GM21529 (cell line): ENCODE measurements at regions not wholly inside any gene's neighbourhood (a gene's known extent, or its start where the extent isn't known, plus 50 kb on each side); places are given as distances from the start of the nearest gene placed in this dataset.

Experiments used
- ATAC-seq: cut with Tn5 transposase; IDR thresholded peaks from one replicate; pipeline ENCODE4 v1.9.1; 2021; ENCODE audit not compliant: unreplicated experiment

- ATAC-seq: no peak
Observed at GRCh38 chr10:6743291-6743849, 163.3 kb upstream of the PRKCQ start.

- no peak for ATAC-seq
Observed at GRCh38 chr10:6741541-6741941, 161.5 kb upstream of the PRKCQ start.

GRCh38 chr10:6739530-6740174, 159.6 kb upstream of the PRKCQ start:
- no peak for ATAC-seq

GRCh38 chr10:6738112-6738768, 158.2 kb upstream of the PRKCQ start:
- ATAC-seq: no peak

- no peak for ATAC-seq
Observed at GRCh38 chr10:6737758-6738111, 157.7 kb upstream of the PRKCQ start.

DNA sequence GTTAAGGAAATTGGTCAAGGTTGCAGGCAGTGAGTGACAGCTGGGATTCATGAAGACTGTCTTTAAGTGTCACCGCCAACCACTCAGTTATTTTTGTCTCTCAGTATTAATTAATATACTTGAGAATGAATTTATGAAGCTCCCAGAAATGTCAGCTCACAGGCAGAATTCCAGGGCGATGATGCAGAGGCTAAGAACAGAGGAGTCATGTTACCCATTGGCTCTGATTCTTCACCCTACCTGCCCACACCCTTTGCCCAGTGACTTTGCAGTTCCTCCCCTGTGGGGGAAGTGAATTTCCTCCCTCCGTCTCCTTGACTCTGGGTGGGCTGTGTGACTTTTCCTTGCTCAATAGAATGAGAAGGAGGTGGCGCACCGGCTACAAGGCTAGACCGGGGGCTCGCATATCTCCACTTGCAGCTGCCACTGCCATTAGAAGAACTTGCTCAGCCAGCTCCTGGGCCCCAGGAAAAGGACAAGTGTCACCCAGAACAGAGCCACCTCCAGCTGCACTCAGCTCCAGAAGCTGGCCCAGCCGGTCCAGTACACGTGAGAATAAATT, 157.1 kb upstream of the PRKCQ start:
- ATAC-seq: no peak

- no peak for ATAC-seq
Observed at GRCh38 chr10:6734286-6734685, 154.2 kb upstream of the PRKCQ start.

- no peak for ATAC-seq
Observed at GRCh38 chr10:6729861-6730344, 149.8 kb upstream of the PRKCQ start.

GRCh38 chr10:6729071-6729774, 149.1 kb upstream of the PRKCQ start:
- ATAC-seq: no peak

- ATAC-seq: no peak
Observed at GRCh38 chr10:6726924-6727323, 146.8 kb upstream of the PRKCQ start.

DNA sequence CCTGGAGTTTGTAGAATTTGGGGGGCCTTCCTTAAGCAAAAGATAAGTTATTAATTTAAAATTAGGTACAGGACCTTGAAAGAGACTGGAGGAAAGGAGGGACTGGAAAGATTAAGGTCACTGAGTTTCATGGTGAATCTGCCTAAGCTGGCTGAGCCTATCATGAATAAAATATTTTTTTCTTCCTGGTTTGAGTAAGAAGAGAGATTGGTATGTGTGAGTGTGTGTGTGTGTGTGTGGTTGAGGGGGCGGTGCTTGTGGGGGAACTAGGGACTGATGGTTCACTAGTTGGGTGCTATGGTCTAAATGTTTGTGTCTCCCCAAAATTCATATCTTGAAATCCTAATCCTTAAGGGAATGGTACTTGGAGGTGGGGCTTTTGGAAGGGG, 142.5 kb upstream of the PRKCQ start:
- no peak for ATAC-seq

DNA sequence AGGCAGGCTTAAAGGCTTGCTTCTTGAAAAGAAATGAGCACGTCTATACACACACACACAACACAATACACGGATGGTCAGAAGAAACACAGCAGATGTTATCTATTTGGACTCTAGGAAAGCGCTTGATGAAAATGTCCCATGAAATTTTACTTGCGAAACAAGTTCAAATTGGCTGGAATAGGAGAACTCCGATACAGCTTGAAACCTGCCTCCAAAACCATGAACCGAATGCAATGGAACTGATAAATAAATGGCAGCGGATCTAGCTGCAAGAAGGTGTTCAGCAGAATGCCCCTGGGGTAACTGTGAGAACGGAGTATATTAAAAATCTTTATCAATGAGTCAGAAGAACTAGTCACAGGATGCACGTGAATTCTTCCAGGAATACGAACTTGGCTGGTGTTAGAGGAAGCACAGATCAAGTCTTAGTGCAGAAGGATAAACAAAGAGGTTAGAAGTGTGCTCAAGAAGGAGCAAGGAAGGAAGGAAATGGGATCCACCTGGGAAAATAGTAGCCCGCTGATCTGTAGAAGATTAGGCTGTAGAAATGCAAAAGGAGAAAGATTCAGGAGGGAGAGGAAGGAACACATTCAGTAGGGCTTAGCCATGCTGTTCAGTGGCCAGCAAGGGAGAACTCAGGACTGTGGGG, 142.0 kb upstream of the PRKCQ start:
- ATAC-seq: no peak

- ATAC-seq: no peak
Observed at GRCh38 chr10:6721480-6721879, 141.4 kb upstream of the PRKCQ start.

- ATAC-seq: no peak
Observed at GRCh38 chr10:6719561-6719960, 139.5 kb upstream of the PRKCQ start.

DNA sequence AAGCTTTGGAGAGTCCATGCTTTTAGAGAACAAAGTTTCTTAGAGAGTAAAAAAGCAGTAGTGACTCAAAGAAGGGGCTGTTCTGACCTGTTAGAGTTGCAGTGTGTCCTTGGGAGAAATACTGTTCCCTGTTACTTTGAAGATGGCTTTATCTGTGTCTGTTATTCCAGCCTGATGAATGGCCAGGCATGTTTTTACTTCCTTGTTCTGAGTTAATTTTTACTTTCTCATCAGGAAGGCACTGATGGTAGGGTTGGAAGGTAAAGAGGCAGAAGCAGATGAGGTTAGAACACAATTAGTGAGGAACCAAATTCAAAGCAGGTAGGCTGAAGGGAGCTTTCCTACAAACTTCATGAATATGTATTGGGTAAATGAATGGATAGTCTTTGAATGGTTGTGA, 138.5 kb upstream of the PRKCQ start:
- no peak for ATAC-seq

DNA sequence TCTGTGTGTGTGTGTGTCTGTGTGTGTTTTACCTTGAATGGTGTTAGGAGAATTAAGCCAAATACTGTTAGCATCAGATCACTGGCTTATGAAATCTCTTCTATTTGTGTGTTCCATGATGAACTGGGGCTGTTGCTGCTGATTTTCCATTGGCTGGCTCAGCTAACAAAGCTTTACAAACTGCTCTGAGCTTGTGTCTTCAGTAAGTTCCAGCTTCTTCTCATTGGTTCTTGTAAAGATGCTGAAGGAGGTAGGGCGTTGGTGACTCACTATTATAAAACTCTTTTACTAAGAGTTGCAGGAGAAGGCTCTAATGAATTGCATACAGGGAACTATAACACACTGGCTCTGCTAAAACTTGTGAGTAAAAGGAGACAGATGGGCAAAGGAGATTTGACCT, 136.4 kb upstream of the PRKCQ start:
- ATAC-seq: no peak

- ATAC-seq: no peak
Observed at GRCh38 chr10:6713716-6714115, 133.6 kb upstream of the PRKCQ start.

GRCh38 chr10:6713120-6713519, 133.0 kb upstream of the PRKCQ start:
- no peak for ATAC-seq

DNA sequence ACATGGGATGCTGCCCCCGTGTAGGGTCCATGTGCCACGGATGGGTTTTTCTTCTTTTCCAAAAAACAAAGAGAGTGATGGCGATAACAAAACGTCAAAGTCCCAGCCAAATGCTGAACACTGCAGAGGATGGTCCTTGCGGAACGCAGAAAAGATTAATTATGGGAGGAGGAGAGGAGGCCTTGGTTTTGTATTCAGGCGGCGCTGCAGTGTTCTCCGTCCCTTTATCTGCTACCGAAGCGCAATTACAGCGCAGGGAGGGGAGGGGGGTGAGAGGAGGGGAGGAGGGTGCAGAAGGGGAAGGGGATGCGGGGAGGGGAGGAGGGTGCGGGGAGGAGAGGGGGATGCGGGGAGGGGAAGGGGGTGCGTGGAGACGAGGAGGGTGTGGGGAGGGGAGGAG, 131.8 kb upstream of the PRKCQ start:
- no peak for ATAC-seq

- no peak for ATAC-seq
Observed at GRCh38 chr10:6711408-6711841, 131.3 kb upstream of the PRKCQ start.

DNA sequence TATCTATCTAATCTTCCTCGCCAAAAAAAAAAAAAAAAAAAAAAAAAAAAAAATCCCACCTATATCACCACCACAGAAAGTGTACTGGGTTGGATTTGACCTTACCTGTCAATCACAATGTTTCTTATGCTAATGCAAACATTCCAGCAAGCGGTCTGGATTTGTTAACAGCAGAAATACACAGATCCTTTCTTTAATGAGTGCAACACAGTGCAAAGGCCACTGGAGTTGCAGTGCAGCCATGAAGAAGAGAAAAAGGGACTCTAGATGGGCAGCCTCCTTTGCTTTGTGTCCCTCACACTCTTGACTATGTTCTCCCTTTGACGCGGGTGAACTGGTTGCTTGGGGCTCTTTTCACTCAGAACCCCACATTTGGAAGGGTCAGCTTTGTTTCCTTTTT, 127.3 kb upstream of the PRKCQ start:
- ATAC-seq: no peak
